AG04449 (cell line): ENCODE measurements at regions not wholly inside any gene's neighbourhood (a gene's known extent, or its start where the extent isn't known, plus 50 kb on each side); places are given as distances from the start of the nearest gene placed in this dataset.

Source experiments
- CTCF ChIA-PET: fragments of 350-600 bp; formaldehyde crosslinking; extraction: SDS; loops from one replicate; lab custom pipeline; 2021; ENCODE audit warnings: antibody characterized with exemption; lab: Yijun Ruan, JAX
- POLR2A ChIA-PET: fragments of 400-600, 350-600 bp; formaldehyde crosslinking; extraction: SDS; loops from one replicate; lab custom pipeline; 2020; ENCODE audit warnings: antibody characterized with exemption, inconsistent platforms; lab: Yijun Ruan, JAX
- DNase-seq: peaks from one replicate; pipeline ENCODE4 v3.0.0-alpha.2; 2010; ENCODE audit warnings: low read depth, low spot score
- H3K4me3 ChIP-seq: 2 replicates; pipeline ENCODE4 v1.5.1; 2011; ENCODE audit warnings: low read depth, mild to moderate bottlenecking, control low read depth, low read length
- TF ChIP-seq, protein P1 (sequence below): IDR thresholded peaks from one replicate; pipeline ENCODE4 v1.5.1; 2011; ENCODE audit warnings: mild to moderate bottlenecking, moderate library complexity, low read length, control low read depth, inconsistent platforms; ENCODE audit not compliant: insufficient read depth; ENCODE audit errors: missing control alignments

- POLR2A ChIA-PET: no interaction called here
- no peak overlapping the region for H3K4me3 ChIP-seq
- CTCF ChIA-PET: no interaction called here
- no peak for DNase-seq
- TF ChIP-seq, protein P1, sequence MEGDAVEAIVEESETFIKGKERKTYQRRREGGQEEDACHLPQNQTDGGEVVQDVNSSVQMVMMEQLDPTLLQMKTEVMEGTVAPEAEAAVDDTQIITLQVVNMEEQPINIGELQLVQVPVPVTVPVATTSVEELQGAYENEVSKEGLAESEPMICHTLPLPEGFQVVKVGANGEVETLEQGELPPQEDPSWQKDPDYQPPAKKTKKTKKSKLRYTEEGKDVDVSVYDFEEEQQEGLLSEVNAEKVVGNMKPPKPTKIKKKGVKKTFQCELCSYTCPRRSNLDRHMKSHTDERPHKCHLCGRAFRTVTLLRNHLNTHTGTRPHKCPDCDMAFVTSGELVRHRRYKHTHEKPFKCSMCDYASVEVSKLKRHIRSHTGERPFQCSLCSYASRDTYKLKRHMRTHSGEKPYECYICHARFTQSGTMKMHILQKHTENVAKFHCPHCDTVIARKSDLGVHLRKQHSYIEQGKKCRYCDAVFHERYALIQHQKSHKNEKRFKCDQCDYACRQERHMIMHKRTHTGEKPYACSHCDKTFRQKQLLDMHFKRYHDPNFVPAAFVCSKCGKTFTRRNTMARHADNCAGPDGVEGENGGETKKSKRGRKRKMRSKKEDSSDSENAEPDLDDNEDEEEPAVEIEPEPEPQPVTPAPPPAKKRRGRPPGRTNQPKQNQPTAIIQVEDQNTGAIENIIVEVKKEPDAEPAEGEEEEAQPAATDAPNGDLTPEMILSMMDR: no peak
Observed at GRCh38 chr5:174511714-174512253, 212.6 kb upstream of the MSX2 start.

DNA sequence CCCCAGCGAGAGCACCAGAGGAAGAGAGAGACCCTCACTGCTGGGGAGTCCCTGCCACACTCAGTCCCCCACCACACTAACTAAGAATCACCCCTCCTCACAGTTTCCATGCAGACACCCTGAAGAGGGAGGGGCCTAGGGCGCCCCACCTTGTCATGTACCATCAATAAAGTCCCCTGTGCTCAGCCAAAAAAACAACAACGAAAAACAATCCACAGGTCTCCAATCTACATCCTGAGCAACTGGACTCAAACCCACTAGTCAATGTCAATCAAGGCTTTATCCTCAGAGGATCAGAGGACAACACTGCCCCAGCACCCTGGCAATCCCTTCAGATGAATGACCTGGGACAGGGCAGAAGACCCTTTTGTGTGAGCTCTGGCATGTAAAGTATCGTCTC, 210.1 kb upstream of the MSX2 start:
- no peak overlapping the region for H3K4me3 ChIP-seq
- ChIA-PET POLR2A (no interaction called here), CTCF (no interaction called here)
- TF ChIP-seq, protein P1: no peak
- DNase-seq: no peak

- no peak overlapping the region for H3K4me3 ChIP-seq
- DNase-seq: no peak
- TF ChIP-seq, protein P1: no peak
- ChIA-PET CTCF (interaction anchor here (0.7 kb wide), 1 partner anchor 15 kb away, joined by 4 read pairs; no protein-coding TSS in a partner anchor), POLR2A (no interaction called here)
Observed at GRCh38 chr5:174514983-174515394, 209.4 kb upstream of the MSX2 start.

DNA sequence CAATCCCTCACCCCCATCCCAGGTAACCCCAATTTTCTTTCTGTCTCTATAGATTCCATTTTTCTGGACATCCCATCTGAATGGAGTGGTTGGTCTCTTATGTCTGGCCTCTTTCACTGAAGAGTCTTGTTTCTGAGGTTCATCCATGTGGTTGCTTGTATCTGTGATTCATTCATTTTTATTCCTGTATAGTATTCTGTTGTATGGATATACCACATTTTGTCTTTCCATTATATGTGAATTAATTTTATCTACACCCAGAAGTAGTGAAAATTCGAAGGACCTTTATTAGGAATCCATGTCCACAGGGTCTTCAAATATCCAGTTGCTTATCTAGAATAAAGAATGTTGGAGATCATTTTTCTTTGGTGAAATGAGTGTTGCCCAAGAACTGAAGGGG, 207.6 kb upstream of the MSX2 start:
- TF ChIP-seq, protein P1: no peak
- no peak overlapping the region for H3K4me3 ChIP-seq
- no peak for DNase-seq
- CTCF ChIA-PET: no interaction called here
- POLR2A ChIA-PET: no interaction called here

GRCh38 chr5:174518512-174518911, 205.9 kb upstream of the MSX2 start:
- POLR2A ChIA-PET: no interaction called here

More at GRCh38 chr5:174518512-174518911, 205.9 kb upstream of the MSX2 start:
- no peak overlapping the region for H3K4me3 ChIP-seq
- DNase-seq: no peak
- TF ChIP-seq, protein P1: no peak
- CTCF ChIA-PET: no interaction called here
